Neural cell (in vitro differentiated cells): ENCODE measurements at regions not wholly inside any gene's neighbourhood (a gene's known extent, or its start where the extent isn't known, plus 50 kb on each side); places are given as distances from the start of the nearest gene placed in this dataset.

Source experiments
- H2AFZ ChIP-seq: fragments of 200-600, 300-800 bp; sonication (generic), shearing (Covaris generic); 2 replicates; pipeline ENCODE4 v1.6.0; 2014; ENCODE audit warnings: low read depth, mild to moderate bottlenecking, antibody characterized with exemption, low read length, moderate library complexity
- H3F3A ChIP-seq: fragments of 200-600 bp; shearing (Covaris generic); 2 replicates; pipeline ENCODE4 v1.6.1; 2016; ENCODE audit warnings: mild to moderate bottlenecking, moderate library complexity, mixed read lengths, antibody characterized with exemption, low read length; ENCODE audit not compliant: insufficient read depth, poor library complexity, severe bottlenecking
- H3K27ac ChIP-seq: fragments of 200-600, 300-800 bp; sonication (generic), shearing (Covaris generic); 2 replicates; pipeline ENCODE4 v1.5.1; 2014; ENCODE audit warnings: mild to moderate bottlenecking, low read length, moderate library complexity
- H3K27me3 ChIP-seq: fragments of 300-800, 200-600 bp; sonication (generic), shearing (Covaris generic); 2 replicates; pipeline ENCODE4 v1.6.0; 2014; ENCODE audit warnings: mild to moderate bottlenecking, low read depth, low read length, moderate library complexity; ENCODE audit not compliant: insufficient read depth
- H3K36me3 ChIP-seq: fragments of 300-800, 200-600 bp; sonication (generic), shearing (Covaris generic); 2 replicates; pipeline ENCODE4 v1.5.1; 2014; ENCODE audit warnings: mild to moderate bottlenecking, antibody characterized with exemption, low read length, moderate library complexity; ENCODE audit not compliant: insufficient read depth
- H3K4me2 ChIP-seq: fragments of 300-800, 200-600 bp; sonication (generic), shearing (Covaris generic); 2 replicates; pipeline ENCODE4 v1.6.0; 2014; ENCODE audit warnings: mild to moderate bottlenecking, low read length
- H3K4me3 ChIP-seq: fragments of 300-800, 200-600 bp; sonication (generic), shearing (Covaris generic); 2 replicates; pipeline ENCODE4 v1.5.1; 2014; ENCODE audit warnings: mild to moderate bottlenecking, low read length, moderate library complexity
- H3K79me2 ChIP-seq: fragments of 200-600 bp; shearing (Covaris generic); replicated peaks from 2 replicates; pipeline ENCODE4 v1.6.0; 2014; ENCODE audit warnings: mild to moderate bottlenecking, low read length, moderate library complexity; ENCODE audit not compliant: insufficient read depth
- H3K9ac ChIP-seq: fragments of 300-800, 200-600 bp; sonication (generic), shearing (Covaris generic); 2 replicates; pipeline ENCODE4 v1.6.1; 2016; ENCODE audit warnings: mild to moderate bottlenecking, low read length, mixed read lengths
- H3K9me2 ChIP-seq: fragments of 200-600 bp; shearing (Covaris generic); 2 replicates; pipeline ENCODE4 v1.6.1; 2016; ENCODE audit warnings: mild to moderate bottlenecking, low read length, mixed read lengths; ENCODE audit not compliant: insufficient read depth
- H3K9me3 ChIP-seq: fragments of 200-600, 300-800 bp; sonication (generic), shearing (Covaris generic); 2 replicates; pipeline ENCODE4 v1.6.1; 2016; ENCODE audit warnings: mild to moderate bottlenecking, mixed run types, low read length, moderate library complexity, mixed read lengths
- H4K20me1 ChIP-seq: fragments of 200-600 bp; shearing (Covaris generic); 2 replicates; pipeline ENCODE4 v1.6.1; 2016; ENCODE audit warnings: mild to moderate bottlenecking, mixed run types; ENCODE audit not compliant: insufficient read depth
- EP300 ChIP-seq: fragments of 450-650 bp; conservative IDR thresholded peaks from 2 replicates; pipeline ENCODE4 v1.6.1; 2014; ENCODE audit warnings: antibody characterized with exemption, mild to moderate bottlenecking, moderate library complexity; ENCODE audit not compliant: poor library complexity, severe bottlenecking
- EZH2 ChIP-seq: fragments of 200-600, 300-800 bp; shearing (Covaris generic), sonication (generic); IDR thresholded peaks from 2 replicates; pipeline ENCODE4 v1.6.1; 2014; ENCODE audit warnings: antibody characterized with exemption, low read length, borderline replicate concordance, mild to moderate bottlenecking; ENCODE audit not compliant: insufficient read depth, poor library complexity, severe bottlenecking
- MXI1 ChIP-seq: fragments of 450-650 bp; conservative IDR thresholded peaks from 2 replicates; pipeline ENCODE4 v1.6.1; 2014; ENCODE audit warnings: antibody characterized with exemption, mild to moderate bottlenecking; ENCODE audit not compliant: poor library complexity, severe bottlenecking
- POLR2AphosphoS5 ChIP-seq: IDR thresholded peaks from 2 replicates; pipeline ENCODE4 v1.6.1; 2012
- RAD21 ChIP-seq: fragments of 450-650 bp; conservative IDR thresholded peaks from 2 replicates; pipeline ENCODE4 v1.6.1; 2014; ENCODE audit warnings: antibody characterized with exemption, mild to moderate bottlenecking, moderate library complexity
- SMC3 ChIP-seq: fragments of 450-650 bp; conservative IDR thresholded peaks from 2 replicates; pipeline ENCODE4 v1.6.1; 2014; ENCODE audit warnings: antibody characterized with exemption, mild to moderate bottlenecking, moderate library complexity; ENCODE audit not compliant: poor library complexity
- TAF1 ChIP-seq: IDR thresholded peaks from 2 replicates; pipeline ENCODE4 v1.6.1; 2012; ENCODE audit warnings: low read depth
- TF ChIP-seq, protein P1 (sequence below): fragments of 450-650 bp; IDR thresholded peaks from 2 replicates; pipeline ENCODE4 v1.5.1; 2014; ENCODE audit warnings: antibody characterized with exemption, mild to moderate bottlenecking, moderate library complexity; ENCODE audit not compliant: poor library complexity, severe bottlenecking
- TF ChIP-seq, protein P2 (sequence below): IDR thresholded peaks from 2 replicates; pipeline ENCODE4 v1.6.1; 2012; ENCODE audit warnings: borderline replicate concordance

DNA sequence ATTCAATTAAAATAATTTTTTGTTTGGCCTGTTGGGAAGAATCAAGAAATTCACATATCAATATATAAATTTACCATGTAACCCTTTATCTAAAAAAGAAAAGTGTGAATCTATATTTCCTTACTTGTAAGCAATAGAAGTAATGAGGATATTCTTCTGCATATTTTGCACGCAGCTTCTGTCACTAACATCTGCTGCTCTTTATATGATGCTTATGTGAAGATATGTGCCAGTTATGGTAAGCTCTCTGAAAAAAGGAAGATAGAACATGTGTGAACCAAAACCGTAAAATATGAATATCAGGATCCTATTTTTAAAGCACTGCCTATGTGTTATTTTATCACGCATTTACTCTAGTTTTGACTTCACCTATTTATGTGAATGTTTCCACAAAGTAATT lies 96.4 kb upstream of the ATP11B start:
- H3K9me3 ChIP-seq: no peaks in the 10 kb centered on the region
- H2AFZ ChIP-seq: no peak overlapping the region
- H3K79me2 ChIP-seq: no peaks in the 10 kb centered on the region
- no peak overlapping the region for H3K4me3 ChIP-seq
- H3K27ac ChIP-seq: no peak overlapping the region
- no peaks in the 10 kb centered on the region for H3K27me3 ChIP-seq
- H3K9ac ChIP-seq: no peak overlapping the region
- no peaks in the 10 kb centered on the region for H4K20me1 ChIP-seq
- TF ChIP-seq EP300: no peak
- TF ChIP-seq, protein P1, sequence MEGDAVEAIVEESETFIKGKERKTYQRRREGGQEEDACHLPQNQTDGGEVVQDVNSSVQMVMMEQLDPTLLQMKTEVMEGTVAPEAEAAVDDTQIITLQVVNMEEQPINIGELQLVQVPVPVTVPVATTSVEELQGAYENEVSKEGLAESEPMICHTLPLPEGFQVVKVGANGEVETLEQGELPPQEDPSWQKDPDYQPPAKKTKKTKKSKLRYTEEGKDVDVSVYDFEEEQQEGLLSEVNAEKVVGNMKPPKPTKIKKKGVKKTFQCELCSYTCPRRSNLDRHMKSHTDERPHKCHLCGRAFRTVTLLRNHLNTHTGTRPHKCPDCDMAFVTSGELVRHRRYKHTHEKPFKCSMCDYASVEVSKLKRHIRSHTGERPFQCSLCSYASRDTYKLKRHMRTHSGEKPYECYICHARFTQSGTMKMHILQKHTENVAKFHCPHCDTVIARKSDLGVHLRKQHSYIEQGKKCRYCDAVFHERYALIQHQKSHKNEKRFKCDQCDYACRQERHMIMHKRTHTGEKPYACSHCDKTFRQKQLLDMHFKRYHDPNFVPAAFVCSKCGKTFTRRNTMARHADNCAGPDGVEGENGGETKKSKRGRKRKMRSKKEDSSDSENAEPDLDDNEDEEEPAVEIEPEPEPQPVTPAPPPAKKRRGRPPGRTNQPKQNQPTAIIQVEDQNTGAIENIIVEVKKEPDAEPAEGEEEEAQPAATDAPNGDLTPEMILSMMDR: no peak
- no peak for TF ChIP-seq RAD21
- TF ChIP-seq, protein P2, sequence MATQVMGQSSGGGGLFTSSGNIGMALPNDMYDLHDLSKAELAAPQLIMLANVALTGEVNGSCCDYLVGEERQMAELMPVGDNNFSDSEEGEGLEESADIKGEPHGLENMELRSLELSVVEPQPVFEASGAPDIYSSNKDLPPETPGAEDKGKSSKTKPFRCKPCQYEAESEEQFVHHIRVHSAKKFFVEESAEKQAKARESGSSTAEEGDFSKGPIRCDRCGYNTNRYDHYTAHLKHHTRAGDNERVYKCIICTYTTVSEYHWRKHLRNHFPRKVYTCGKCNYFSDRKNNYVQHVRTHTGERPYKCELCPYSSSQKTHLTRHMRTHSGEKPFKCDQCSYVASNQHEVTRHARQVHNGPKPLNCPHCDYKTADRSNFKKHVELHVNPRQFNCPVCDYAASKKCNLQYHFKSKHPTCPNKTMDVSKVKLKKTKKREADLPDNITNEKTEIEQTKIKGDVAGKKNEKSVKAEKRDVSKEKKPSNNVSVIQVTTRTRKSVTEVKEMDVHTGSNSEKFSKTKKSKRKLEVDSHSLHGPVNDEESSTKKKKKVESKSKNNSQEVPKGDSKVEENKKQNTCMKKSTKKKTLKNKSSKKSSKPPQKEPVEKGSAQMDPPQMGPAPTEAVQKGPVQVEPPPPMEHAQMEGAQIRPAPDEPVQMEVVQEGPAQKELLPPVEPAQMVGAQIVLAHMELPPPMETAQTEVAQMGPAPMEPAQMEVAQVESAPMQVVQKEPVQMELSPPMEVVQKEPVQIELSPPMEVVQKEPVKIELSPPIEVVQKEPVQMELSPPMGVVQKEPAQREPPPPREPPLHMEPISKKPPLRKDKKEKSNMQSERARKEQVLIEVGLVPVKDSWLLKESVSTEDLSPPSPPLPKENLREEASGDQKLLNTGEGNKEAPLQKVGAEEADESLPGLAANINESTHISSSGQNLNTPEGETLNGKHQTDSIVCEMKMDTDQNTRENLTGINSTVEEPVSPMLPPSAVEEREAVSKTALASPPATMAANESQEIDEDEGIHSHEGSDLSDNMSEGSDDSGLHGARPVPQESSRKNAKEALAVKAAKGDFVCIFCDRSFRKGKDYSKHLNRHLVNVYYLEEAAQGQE: no peak
- TF ChIP-seq POLR2AphosphoS5: no peak
- no peak for TF ChIP-seq SMC3
- TF ChIP-seq TAF1: no peak
- TF ChIP-seq MXI1: no peak
- no peaks in the 10 kb centered on the region for H3F3A ChIP-seq
- no peaks in the 10 kb centered on the region for H3K9me2 ChIP-seq
- no peak overlapping the region for H3K4me2 ChIP-seq
- no peaks in the 10 kb centered on the region for H3K36me3 ChIP-seq

DNA sequence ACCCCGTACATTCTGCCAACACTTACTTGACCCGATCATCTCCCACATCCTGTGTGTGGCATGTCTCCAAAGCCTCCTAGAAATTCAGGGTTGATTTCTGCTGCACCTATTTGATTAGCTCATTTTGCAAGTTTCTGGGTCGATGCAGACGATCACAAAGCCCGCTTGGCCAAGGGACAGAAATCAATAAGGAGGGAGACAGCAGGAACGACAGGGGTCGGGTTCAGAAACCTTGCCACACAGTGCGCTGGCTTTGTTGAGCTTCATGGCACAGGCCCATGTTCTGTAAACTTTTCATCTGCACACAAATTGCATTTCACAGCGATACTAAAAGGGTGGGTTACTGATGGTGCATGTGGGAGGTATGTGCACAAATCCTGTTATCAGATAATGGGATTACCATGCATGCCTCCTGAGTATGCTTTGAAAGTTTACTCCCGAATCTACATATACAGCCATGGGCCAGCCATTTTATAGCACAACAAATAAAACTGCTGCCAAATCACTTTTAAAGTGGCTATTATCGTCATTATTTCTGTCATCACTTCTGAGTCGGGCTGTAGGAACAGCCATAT lies 95.9 kb upstream of the ATP11B start:
- no peak overlapping the region for H3K9ac ChIP-seq
- no peak overlapping the region for H2AFZ ChIP-seq
- H3K27ac ChIP-seq: no peak overlapping the region
- H3K27me3 ChIP-seq: no peaks in the 10 kb centered on the region
- H3K36me3 ChIP-seq: no peaks in the 10 kb centered on the region
- no peaks in the 10 kb centered on the region for H3K9me2 ChIP-seq
- no peaks in the 10 kb centered on the region for H3K9me3 ChIP-seq
- H4K20me1 ChIP-seq: no peaks in the 10 kb centered on the region
- no peaks in the 10 kb centered on the region for H3F3A ChIP-seq
- H3K4me2 ChIP-seq: no peak overlapping the region
- H3K79me2 ChIP-seq: no peaks in the 10 kb centered on the region
- no peak overlapping the region for H3K4me3 ChIP-seq
- TF ChIP-seq EP300 (no peak), POLR2AphosphoS5 (no peak), TAF1 (no peak), RAD21 (no peak), SMC3 (no peak), EZH2 (no peak), MXI1 (no peak)
- TF ChIP-seq, protein P2: no peak
- TF ChIP-seq, protein P1: no peak
